Gastroesophageal sphincter (tissue), 4 donors: ENCODE measurements at regions not wholly inside any gene's neighbourhood (a gene's known extent, or its start where the extent isn't known, plus 50 kb on each side); places are given as distances from the start of the nearest gene placed in this dataset.

Source experiments
- ATAC-seq: fragments of 150-250 bp; one replicate; pipeline ENCODE4 v1.9.1; 2016; ENCODE audit warnings: mild to moderate bottlenecking, moderate library complexity
- H3K27ac ChIP-seq, 4 donors: fragments of 200-600 bp; sonication (generic) in 3 of 4; 1 replicate in 3 of 4; 2 replicates in 1 of 4; pipeline ENCODE4 v1.5.1; 2016 to 2019
- H3K27me3 ChIP-seq: fragments of 200-600 bp; sonication (generic); one replicate; pipeline ENCODE4 v1.5.1; 2019
- H3K36me3 ChIP-seq, 2 donors: fragments of 200-600 bp; sonication (generic); one replicate each; pipeline ENCODE4 v1.5.1; 2019; ENCODE audit warnings: control low read depth in 1 of 2
- H3K4me1 ChIP-seq, 3 donors: fragments of 200-600 bp; sonication (generic); 1 replicate in 2 of 3; 2 replicates in 1 of 3; pipeline ENCODE4 v1.5.1; 2016 to 2019; ENCODE audit warnings: control low read depth in 2 of 3
- H3K4me3 ChIP-seq, 2 donors: fragments of 200-600 bp; sonication (generic); one replicate each; pipeline ENCODE4 v1.5.1; 2019; ENCODE audit warnings: mild to moderate bottlenecking in 1 of 2, moderate library complexity in 1 of 2
- H3K9me3 ChIP-seq, 3 donors: fragments of 200-600 bp; sonication (generic); one replicate each; pipeline ENCODE4 v1.5.1; 2017 to 2019; ENCODE audit warnings: control low read depth in 2 of 3
- CTCF ChIP-seq, 4 experiments: fragments of 200-600 bp in 2 of 4; fragments of 450-650 bp in 2 of 4; sonication (generic) in 1 of 4; IDR thresholded peaks; one replicate each; pipeline ENCODE4 v1.5.1; 2017 to 2019; ENCODE audit warnings: antibody characterized with exemption in 4 of 4, mild to moderate bottlenecking in 2 of 4, moderate library complexity in 2 of 4
- EP300 ChIP-seq: sonication (generic); formaldehyde crosslinking; IDR thresholded peaks from one replicate; pipeline ENCODE4 v1.6.1; 2017; ENCODE audit warnings: antibody characterized with exemption, mild to moderate bottlenecking
- POLR2A ChIP-seq, 2 donors: fragments of 450-650 bp; IDR thresholded peaks; one replicate each; pipeline ENCODE4 v1.6.1; 2017; ENCODE audit warnings: antibody characterized with exemption in 2 of 2, mild to moderate bottlenecking in 2 of 2, moderate library complexity in 1 of 2
- POLR2AphosphoS5 ChIP-seq: sonication (generic); formaldehyde crosslinking; IDR thresholded peaks from one replicate; pipeline ENCODE4 v1.6.1; 2017; ENCODE audit warnings: antibody characterized with exemption
- WGBS, 2 donors: methylation state at CpG; one replicate each; pipeline ENCODE4 v1.1.5; 2018; ENCODE audit warnings: low coverage in 1 of 2; 5-methylcytosine and 5-hydroxymethylcytosine counted together

DNA sequence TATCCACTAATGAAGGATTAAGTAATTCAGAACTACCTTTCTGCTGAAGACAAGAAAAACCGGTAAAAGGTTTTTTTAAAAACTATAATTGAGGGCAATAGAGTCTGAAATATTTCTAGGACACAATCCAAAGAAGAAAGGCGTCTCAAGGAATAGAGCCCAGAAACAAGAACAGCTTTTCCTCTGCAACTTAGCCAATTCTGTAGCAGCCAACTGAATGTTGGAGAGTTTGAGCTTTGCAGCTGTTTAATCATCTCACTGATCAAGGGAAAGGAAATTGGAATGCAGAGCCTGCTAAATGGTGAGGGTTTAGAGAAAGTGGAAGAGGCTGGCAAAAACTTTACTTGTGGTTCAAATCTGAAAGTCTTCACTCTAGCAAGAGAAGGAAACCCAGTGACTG is 818.9 kb downstream of the KCNT2 start:
- Histone ChIP-seq H3K9me3 (peaks cover 0 to 8% (median 0%) of the 10 kb centered on the region in 3 donors), H3K4me3 (no peak overlapping the region), H3K27me3 (no peaks in the 10 kb centered on the region), H3K4me1 (no peaks in the 10 kb centered on the region), H3K36me3 (no peaks in the 10 kb centered on the region), H3K27ac (no peak overlapping the region)
- no peak for ATAC-seq
- TF ChIP-seq EP300 (no peak), CTCF (IDR thresholded peaks at IDR 0.05) (no peak), POLR2AphosphoS5 (no peak), POLR2A (IDR thresholded peaks at IDR 0.05) (no peak)
- 19 to 41% methylated on average over 2 of the region's 2 CpGs for WGBS, 2 donors

DNA sequence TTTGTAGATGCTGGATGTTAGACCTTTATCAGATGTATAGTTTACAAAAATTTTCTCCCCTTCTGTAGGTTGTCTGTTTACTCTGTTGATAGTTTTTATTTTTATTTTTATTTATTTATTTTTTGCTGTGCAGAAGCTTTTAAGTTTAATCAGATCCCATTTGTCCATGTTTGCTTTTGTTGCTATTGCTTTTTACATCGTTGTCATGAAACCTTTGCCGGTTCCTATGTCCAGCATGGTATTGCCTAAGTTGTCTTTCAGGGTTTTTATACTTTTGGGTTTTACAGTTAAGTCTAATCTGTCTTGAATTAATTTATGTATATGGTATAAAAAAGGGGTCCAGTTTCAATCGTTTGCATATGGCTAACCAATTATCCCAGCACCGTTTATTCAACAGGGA is 819.5 kb downstream of the KCNT2 start:
- TF ChIP-seq EP300 (no peak), POLR2AphosphoS5 (no peak), POLR2A (IDR thresholded peaks at IDR 0.05) (no peak), CTCF (IDR thresholded peaks at IDR 0.05) (no peak)
- 44 to 68% methylated on average over 4 of the region's 4 CpGs for WGBS, 2 donors

DNA sequence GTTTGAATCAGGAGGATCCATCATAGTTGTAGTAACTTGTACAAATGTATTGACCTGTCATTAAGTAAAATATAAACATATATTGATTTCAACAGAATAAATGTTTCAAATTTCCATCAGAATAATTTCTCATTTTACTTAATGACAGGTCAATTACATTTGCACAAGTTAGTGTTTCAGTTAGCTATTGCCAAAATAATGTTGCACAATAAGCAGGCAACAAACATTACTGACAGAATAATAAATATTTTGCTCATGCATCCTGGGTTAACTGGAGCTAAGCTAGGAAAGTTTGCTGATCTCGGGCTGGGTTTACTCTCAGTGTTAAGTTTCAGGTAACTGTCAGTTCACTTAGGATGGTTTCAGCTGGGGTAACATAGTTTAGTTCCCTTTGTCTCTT is 822.4 kb downstream of the KCNT2 start:
- H3K4me1 ChIP-seq: no peaks in the 10 kb centered on the region
- H3K27ac ChIP-seq: no peak overlapping the region
- no peak for ATAC-seq
- peaks cover 0 to under 1% (median 0%) of the 10 kb centered on the region in 3 donors for H3K9me3 ChIP-seq
- H3K4me3 ChIP-seq: no peak overlapping the region
- H3K36me3 ChIP-seq: no peaks in the 10 kb centered on the region
- no peak for TF ChIP-seq POLR2AphosphoS5
- no peak for TF ChIP-seq EP300
- no peak for TF ChIP-seq POLR2A (IDR thresholded peaks at IDR 0.05)
- no peak for TF ChIP-seq CTCF (IDR thresholded peaks at IDR 0.05)
- WGBS, 2 donors: 45 to 70% methylated on average over 1 of the region's 1 CpG
- H3K27me3 ChIP-seq: no peaks in the 10 kb centered on the region

More for the DNA sequence above, 819.5 kb downstream of the KCNT2 start:
- no peaks in the 10 kb centered on the region for H3K4me1 ChIP-seq
- no peaks in the 10 kb centered on the region for H3K27me3 ChIP-seq
- ATAC-seq: no peak
- H3K36me3 ChIP-seq: no peaks in the 10 kb centered on the region
- H3K4me3 ChIP-seq: no peak overlapping the region
- peaks cover 0 to 8% (median 0%) of the 10 kb centered on the region in 3 donors for H3K9me3 ChIP-seq
- H3K27ac ChIP-seq: no peak overlapping the region

DNA sequence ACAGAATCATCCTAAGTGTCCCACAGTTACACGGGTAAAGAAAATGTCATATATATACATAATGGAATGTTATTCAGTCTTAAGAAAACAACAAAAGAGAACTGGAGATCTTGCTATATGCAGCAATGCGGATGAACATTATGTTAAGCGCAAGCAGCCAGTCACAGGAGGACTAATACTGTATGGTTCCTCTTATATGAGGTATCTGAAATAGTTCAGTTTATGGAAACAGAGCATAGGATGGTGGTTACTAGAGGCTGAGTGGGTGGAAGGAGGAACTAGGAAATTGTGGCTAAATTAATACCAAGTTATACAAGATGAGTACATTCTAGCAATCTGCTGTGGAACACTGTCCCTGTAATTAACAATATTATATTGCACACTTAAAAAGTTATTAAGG is 834.3 kb downstream of the KCNT2 start:
- no peaks in the 10 kb centered on the region for H3K27me3 ChIP-seq
- H3K36me3 ChIP-seq: no peaks in the 10 kb centered on the region
- H3K4me3 ChIP-seq: no peak overlapping the region
- TF ChIP-seq POLR2A (IDR thresholded peaks at IDR 0.05) (no peak), POLR2AphosphoS5 (no peak), EP300 (no peak), CTCF (IDR thresholded peaks at IDR 0.05) (no peak)
- 80 to 86% methylated on average over 3 of the region's 3 CpGs for WGBS, 2 donors
- ATAC-seq: no peak
- no peaks in the 10 kb centered on the region for H3K9me3 ChIP-seq
- H3K27ac ChIP-seq: no peak overlapping the region
- no peaks in the 10 kb centered on the region for H3K4me1 ChIP-seq

- H3K4me1 ChIP-seq: no peaks in the 10 kb centered on the region
- H3K27me3 ChIP-seq: no peaks in the 10 kb centered on the region
- H3K9me3 ChIP-seq: no peaks in the 10 kb centered on the region
- H3K36me3 ChIP-seq: no peaks in the 10 kb centered on the region
- TF ChIP-seq POLR2A (IDR thresholded peaks at IDR 0.05) (no peak), POLR2AphosphoS5 (no peak), EP300 (no peak), CTCF (IDR thresholded peaks at IDR 0.05) (no peak)
- H3K4me3 ChIP-seq: no peak overlapping the region
- no peak for ATAC-seq
- no peak overlapping the region for H3K27ac ChIP-seq
Measured at GRCh38 chr1:195769461-195769860, 838.8 kb downstream of the KCNT2 start.
